Body of pancreas (tissue), 4 donors: ENCODE measurements at regions not wholly inside any gene's neighbourhood (a gene's known extent, or its start where the extent isn't known, plus 50 kb on each side); places are given as distances from the start of the nearest gene placed in this dataset.

Experiments used
- POLR2A ChIP-seq, 3 donors: fragments of 450-650 bp; IDR thresholded peaks; one replicate each; pipeline ENCODE4 v1.6.1; 2016; ENCODE audit warnings: antibody characterized with exemption in 3 of 3, mild to moderate bottlenecking in 2 of 3
- TF ChIP-seq, protein P1 (sequence below), 7 experiments: fragments of 450-650 bp in 4 of 7; fragments of 200-600 bp in 3 of 7; sonication (generic) in 3 of 7; IDR thresholded peaks; one replicate each; pipeline ENCODE4 v1.5.1; 2016 to 2019; ENCODE audit warnings: antibody characterized with exemption in 7 of 7

DNA sequence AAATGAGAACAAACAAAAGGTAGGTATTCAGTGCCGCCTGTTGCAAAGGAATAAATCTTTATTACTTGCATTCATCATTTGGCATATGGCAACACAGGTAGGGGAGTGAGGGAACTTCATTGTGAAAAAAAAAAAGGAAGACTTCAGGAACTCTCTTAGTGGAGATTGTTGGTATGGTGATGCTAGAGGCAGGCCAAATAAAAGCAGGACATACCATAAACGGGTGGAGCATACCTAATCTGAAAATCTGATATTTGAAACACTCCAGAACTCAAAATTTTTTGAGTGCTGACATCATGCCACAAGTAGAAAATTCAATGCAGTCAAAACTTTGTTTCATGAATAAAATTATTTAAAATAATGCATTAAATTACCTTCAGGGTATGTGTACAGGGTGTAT lies 425.8 kb upstream of the SYT4 start:
- TF ChIP-seq POLR2A (IDR thresholded peaks at IDR 0.05): no peak
- TF ChIP-seq, protein P1, sequence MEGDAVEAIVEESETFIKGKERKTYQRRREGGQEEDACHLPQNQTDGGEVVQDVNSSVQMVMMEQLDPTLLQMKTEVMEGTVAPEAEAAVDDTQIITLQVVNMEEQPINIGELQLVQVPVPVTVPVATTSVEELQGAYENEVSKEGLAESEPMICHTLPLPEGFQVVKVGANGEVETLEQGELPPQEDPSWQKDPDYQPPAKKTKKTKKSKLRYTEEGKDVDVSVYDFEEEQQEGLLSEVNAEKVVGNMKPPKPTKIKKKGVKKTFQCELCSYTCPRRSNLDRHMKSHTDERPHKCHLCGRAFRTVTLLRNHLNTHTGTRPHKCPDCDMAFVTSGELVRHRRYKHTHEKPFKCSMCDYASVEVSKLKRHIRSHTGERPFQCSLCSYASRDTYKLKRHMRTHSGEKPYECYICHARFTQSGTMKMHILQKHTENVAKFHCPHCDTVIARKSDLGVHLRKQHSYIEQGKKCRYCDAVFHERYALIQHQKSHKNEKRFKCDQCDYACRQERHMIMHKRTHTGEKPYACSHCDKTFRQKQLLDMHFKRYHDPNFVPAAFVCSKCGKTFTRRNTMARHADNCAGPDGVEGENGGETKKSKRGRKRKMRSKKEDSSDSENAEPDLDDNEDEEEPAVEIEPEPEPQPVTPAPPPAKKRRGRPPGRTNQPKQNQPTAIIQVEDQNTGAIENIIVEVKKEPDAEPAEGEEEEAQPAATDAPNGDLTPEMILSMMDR (IDR thresholded peaks at IDR 0.05): no peak
